HG03571 (cell line): ENCODE measurements at regions not wholly inside any gene's neighbourhood (a gene's known extent, or its start where the extent isn't known, plus 50 kb on each side); places are given as distances from the start of the nearest gene placed in this dataset.

Experiments used
- ATAC-seq: cut with Tn5 transposase; IDR thresholded peaks from one replicate; pipeline ENCODE4 v1.9.1; 2021; ENCODE audit not compliant: unreplicated experiment

DNA sequence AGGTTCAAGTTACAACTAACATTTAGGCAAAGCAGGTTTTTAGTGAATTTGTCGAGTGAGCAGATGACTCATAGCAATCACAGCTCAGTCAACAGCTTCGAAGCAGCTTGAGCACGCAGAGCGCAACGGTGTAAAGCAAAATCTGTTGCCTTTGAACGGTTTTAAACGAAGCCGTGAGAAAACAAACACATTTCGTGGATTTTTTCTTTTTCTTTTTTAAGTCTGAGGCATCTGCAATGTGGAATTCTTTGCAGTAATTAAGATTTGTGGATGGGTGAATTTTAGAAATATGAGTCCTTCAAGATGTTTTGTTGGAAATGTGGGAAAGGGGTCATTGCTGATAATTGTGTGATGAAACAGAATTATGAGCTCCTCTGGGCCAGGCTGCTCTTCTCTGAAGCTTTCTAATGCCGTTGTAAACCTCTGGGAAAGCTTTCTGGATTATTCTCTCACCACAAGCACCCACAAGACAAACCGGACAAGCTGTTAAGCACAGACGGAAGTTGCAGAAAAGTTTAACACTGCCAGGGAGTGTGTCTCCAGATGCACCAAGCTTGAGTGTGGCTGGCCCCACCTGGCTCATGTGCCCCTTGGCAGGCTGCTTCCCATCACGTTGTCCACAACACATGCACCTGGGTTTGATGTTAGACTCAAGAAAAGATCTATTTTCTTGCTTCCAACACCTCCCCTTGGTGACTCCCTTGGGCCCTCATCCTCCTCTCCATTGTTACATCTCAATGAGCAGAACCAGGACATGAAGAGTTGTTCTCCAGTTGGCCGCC, 224.7 kb downstream of the ACKR3 start:
- no peak for ATAC-seq

DNA sequence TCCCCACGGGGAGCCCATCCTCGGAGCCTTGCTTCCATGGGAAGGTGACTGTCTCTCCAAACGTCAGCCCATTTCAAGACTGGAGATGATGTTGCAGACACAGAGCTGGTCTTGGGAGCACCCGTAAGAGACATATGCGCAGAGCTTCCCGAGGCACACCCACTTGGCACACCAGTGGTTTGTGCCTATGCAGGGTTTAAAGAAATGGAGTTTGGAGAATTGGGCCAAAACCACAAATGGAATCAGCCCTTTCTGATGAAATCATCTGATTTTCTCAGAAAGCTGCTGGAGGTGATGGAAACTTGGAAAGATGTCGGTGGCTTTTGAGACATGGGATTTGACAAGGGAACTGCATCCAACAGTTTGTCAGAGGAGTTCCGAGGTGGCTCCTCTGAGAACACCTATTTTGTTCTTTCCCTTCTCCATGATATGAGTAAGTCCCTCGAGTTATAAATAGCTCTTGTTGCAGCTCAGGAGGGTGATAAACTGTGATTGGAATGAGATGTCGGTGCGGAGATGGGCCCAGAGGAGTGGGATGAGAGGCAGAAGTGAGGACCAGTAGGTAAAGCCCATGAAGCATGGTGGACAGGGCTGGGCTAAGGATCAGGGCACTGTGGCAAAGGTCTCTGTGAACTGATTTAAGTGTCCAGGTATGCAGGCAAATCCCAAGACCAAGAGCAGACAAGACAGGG, 225.7 kb downstream of the ACKR3 start:
- ATAC-seq, result no peak

DNA sequence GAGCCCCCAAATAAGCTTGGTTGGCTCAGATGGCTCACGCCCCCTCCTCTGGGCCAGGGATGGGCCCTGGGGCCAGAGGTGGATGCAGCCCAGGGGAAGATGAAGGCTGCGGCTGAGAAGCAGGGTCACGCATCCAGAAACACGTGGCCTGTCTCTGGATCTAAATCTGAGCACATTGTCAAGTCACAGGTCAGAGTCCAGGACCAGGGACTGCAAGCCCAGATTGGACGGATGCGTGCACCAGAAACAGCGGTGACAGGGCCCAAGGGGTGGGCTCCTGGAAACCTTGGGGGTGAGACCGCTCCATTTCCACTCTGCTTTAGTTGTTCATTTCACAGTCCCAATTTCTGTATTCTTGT, 226.2 kb downstream of the ACKR3 start:
- ATAC-seq, result no peak

DNA sequence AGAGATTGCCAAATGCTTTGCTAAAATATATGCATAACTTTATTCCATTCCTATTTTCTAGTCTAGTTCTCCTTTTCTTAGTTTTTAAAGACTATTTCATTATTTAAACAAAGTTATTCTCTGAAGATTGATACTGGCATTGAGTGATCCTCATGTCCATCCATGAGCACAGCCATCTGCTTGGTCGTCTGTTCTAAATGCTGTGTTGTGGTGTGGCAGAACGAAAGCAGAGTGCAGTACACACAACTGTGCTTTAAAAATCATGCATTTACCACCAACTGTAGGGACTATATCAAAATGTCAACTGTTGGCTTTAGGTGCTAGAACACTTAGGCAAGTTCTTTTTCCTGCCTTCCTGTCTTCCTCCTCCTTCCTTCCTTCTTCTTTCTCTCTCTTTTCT, 226.6 kb downstream of the ACKR3 start:
- no peak for ATAC-seq

DNA sequence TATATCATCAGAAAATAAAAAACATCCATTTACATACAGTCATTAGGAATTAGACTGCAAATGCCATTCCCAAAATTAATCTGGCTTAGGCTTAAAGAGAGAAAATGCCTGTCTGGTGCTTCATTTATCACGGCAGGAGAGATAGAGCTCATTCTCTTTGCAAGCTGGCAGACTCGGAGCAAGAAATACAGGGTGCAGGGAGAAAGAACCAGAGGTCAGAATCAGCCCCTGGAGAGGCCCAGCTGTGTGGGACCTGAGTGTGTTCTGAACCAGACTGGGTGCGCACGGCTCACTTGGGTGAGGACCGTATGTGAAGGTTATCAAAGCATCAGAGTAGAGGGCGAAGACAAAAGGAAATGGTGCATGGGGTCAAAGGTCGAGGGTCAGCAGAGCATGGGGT, 227.8 kb downstream of the ACKR3 start:
- no peak for ATAC-seq

DNA sequence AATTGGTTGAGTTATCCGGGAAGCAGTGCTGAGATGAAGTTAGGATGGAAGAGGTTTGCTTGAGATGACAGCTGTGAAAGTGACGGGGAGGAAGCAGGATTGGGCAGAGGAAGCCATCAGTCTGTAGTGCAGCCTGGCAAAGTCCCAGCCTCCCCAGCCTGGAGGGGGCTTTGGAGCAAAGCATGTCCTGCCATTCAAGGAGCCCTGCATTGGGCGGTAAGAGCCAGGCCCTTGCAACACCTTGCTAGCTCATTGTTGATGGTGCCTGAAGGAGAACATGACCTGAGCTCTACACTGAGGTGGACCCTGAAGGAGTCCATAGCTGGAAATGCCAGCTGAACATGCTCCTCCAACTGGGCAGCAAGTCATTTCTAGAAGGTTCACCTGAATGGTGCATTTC, 228.9 kb downstream of the ACKR3 start:
- no peak for ATAC-seq

DNA sequence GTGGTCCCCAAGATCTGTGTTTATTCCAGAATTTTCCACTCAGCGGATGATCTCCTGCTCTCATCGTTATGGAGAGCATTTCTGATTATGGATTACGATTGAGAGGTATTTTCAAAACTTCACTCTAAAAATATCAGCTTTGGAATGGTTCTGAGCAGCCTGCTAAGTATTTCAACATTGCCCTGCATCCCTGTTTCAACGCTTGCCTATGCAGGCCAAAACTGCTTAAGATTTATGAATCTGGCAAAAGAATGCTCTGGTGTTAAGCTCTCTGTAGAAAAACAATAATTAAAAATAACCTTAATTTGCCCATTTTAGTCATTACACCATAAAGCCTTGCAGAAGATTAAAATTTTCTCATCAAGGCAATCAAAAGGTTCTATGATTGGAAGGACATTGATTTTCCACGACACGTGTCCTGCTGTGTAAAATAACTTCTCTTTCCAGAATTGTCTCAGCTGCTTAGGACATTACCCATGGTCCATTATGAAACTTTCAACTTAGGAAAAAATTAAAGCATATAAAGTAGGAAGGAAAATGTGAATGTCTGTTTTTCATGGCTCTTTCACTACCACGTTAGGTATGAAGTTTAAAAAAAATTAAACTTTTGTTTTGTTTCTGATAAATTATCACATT, 229.9 kb downstream of the ACKR3 start:
- ATAC-seq, result no peak

DNA sequence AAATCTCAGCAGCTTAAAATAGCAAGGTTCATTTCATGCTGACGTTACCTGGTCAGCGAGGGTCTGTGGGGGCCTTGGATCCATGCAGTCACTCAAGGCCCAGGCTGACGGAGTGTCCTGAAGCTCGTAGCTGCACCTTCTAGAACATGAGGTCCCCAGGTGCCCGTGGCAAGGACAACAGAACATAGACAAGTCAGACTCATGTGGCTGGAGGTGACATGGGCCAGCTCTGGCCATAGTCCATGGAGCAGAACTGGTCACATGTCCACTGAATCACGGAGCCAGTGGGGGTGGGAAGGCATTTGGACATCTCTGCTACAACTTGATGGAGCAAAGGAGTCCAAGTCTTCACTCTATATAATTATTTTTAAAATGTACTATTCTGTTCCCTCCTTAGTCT, 233.2 kb downstream of the ACKR3 start:
- ATAC-seq, result no peak

DNA sequence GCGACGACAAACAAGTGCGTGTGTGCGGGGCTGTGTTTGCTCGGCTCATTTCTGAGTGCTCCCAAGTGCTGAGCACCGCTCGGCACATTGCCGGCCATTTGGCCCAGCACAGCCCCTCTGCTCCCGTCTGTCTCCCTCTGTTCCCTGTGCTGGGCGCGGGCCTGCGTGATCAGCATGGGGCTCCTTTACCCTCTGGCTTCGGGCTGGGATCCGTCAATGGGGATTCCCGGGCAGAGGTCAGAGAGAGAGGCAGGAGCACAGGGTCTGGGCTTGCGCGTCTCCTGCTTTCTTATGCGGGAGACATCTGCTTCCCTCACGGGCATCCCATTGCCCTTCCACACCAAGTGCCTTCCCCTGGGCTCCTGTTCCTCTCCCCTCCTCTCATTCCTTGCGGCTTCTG, 234.0 kb downstream of the ACKR3 start:
- no peak for ATAC-seq

DNA sequence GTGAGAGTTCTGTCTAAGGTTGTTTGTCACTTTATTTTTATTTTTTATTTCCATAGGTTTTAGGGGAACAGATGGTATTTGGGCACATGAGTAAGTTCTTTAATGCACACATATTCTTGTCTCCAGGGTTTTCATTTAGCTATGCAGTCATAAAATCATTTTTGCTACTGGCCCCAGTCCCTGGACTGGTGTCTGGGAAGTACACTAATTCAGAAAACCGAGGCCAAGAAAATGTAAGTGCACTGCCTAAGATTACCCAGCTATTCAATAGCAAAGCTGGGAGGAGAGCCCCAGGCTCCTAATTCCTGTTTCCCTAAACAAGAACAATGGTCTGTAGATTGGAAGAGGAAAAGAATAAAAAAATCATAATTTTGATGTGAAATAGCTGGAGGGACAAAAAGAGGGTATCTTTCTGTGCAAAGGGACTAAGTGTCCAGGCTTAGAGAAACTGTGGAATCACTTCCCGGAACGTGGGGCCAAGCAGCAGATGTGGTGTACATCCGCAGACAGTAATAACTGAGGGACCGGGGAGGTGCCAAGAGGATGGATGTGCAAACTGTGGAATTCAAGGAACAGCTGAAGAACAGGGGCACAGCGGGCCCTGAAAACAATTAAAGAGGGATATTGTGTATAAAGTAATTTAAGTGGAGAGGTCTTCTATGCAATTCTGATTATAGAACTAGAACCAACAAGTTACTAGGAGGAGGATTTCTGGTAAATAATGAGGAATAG, 236.3 kb downstream of the ACKR3 start:
- ATAC-seq, result no peak

DNA sequence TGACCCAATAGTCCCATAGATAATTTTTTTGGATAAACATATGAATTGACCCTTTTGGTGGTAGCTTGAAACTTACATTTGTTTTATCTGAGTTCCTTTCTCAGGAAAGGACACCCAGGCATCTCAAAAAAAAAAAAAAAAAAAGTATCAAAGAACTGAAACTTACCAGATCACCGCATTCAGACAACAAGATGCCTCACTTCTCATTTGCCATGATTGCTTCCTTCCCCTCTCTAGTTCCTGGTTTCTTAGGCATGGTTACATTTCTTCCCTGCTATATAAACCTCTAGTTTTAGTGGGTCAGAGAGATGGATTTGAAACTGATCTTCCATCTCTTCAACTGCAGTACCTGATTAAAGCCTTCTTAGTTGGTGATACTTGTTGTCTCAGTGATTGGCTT, 240.1 kb downstream of the ACKR3 start:
- no peak for ATAC-seq

DNA sequence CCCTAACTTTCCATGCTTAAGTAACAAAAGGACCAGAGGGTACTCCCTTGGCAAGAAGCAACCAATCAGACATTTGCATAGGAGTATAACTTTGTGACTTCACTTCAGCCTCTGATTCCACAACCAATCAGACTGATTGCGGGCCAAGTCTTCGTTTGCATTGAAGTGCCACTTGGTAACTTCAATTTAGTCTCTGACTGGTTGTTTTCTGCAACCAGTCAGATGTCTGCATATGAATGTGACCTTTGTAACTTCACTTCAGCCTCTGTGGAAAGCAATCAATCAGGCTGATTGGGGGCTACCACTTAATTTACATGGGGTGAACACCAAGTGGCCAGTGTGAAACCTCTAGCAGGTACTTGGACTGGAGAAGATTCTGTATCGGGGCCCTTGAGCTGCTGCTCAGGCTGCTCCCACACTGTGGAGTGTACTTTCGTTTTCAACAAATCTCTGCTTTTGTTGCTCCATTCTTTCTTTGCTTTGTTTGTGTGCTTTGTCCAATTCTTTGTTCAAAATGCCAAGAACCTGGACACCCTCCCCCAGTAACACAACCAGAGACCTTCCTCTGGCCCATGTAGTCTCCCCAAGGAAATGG, 241.5 kb downstream of the ACKR3 start:
- ATAC-seq, result no peak

DNA sequence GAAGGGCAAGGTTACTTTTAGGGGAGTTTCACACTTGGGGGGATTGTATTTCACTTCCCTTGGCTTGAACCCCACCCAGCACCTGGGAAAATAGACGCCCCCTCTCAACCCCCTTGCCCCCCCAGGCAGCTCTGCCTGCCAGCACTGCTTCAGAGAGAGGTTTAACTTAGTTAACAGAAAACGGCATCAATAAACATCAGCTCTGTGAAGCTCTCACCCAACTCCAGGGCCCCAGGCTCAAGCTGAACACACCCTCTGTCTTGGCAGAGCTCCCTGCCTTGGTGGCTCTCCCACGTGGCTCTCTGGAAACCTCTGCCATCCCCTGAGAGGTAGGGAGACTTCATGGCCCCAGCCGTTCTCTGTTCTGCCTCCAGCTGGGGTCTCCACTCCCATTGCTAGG, 244.1 kb downstream of the ACKR3 start:
- ATAC-seq, result no peak

DNA sequence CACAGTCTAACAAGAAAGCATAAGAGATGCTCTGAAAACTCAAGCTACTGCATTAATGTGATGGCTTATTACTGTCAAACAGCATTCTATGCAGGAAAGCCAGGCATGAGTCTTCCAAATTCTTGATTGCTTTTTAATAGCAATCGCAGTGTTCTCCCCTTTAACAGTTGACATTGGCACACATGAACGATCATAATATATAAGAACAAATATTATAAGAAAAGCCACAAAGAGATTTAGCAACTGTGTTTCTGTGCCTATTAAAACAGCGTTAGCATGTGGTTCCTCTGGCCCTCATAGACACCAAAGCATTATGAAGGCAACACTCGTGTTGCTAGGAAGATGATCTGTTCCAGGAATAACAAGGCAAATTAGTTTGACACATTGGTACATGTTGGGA, 245.0 kb downstream of the ACKR3 start:
- no peak for ATAC-seq

DNA sequence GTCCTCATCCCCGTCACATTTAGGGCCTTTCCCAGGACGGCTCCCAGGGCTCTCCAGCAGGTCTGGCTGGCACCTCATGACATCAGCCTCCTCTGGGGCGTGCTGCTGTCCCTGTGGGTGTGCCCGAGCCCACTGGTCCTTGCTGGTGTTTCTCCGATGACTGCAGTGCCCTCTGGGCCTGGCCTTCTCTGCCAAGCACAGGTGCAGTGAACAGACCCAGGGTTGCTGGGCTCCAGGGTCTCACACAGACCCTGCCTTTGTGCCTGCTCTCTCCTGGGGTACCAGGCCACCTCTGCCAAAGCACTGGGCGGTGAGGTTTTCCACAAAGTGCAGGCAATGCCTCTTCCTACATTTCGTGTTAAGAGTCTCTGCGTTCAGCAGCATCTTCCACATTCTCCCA, 246.1 kb downstream of the ACKR3 start:
- no peak for ATAC-seq

DNA sequence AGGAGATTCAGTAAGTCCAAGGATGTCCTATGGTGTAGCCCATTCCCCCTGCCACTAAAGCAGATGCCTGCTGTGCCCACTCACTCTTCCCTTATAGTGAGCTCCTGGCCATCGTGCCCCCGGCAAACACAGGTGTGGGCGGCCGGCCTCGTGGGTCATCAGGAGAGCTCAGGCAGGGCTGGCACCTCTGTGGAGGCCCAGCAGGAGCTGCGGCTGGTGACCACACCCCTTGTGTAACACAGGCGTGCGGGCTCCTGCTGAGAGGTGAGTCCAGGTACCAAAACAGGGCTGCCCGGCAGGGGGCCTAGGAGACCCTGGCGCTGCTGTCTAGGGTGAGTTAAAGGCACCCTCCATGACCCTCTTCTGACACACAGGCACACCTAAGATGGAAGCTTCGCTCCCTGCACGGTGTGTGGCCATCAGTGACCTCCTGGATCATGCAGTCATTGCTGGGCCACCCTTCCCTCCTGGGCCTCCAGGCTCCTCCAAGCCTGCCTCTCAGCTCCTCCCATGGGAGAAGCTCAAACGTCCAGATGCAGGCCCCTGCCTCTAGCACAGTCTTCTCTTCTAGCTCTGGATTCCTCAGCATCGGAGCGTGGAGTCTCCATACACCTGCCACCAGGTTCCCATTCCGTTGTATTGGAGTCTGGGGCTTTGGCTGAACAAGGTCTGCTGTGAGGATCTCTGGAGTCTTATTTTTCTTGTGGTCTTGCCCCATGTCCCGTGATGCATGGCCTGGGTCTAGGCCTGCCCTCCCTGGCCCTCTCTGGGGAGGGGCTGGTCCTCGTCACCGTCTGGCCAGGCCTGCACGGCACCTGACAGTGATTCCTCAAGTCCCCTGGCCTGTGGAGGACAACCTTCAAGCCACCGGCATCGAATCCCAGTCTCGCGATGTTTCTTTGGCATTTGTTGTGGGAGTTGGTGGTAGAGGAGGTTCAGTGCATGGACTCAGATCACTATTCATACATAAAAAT, 246.9 kb downstream of the ACKR3 start:
- ATAC-seq, result no peak

DNA sequence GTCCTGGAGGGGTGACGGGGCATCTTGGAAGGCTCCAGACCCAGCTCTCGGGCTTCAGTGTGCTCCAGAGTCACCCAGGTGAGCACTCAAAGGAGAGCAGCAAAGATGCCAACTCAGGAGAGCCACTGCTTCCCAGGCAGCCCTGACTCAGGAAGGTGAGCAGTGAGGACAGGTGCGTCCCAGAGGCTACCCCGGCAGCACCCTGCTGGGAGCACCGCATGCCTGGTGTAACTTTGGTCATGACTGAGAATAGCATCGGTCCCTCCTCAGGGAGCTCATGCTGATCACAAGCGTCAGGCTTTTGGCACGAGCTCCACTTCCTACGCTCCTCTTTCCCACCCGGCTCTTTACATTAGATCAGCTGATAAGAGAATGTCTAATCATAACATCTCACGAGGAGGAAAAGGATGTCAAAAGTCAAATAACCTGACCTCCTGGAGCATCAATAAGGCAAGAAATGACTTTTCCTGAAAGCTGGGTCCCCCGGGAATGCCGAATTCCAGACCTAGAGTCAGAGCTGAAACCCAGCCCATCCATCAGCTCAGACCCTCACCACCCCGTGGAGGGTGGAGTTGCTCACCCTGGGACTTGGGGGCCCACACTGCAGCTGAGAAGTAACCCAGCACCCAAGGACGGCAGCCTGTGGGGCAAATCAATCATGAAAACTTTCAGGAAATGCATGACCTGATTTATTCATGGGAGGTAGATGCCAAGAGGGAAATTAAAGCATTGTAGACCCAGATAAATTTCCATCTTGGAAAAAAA, 248.8 kb downstream of the ACKR3 start:
- ATAC-seq, result no peak

DNA sequence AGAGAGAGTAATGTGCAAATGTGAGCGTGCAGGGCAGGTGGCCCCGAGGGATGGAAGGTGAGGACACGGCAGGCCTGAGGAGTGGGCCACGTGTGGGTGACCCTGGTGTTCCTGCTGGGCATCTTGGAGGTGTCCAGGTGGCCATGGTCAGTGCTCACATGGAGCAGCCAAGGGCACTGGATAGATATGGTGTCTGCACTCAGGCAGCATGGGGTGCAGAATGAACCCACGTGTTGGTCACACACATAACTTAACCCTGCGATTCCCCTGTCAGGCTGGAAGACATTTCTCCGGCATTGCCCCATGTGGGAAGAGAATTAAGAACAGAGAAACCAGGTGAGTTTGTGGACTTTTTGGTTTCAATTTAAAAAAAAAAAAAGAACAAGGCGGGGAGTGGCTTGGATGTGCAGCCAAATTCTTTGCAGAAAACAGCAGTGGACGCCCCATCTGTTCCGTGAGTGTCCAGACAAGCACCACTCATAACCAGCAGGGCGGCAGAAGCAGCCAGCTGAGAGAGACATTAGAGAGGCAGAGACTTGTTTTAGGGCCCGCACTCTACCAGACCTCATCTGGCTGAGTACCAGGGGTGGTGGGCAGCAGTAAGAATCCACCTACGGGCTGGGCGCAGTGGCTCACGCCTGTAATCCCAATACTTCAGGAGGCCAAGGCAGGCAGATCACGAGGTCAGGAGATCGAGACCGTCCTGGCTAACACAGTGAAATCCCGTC, 249.8 kb downstream of the ACKR3 start:
- no peak for ATAC-seq
